D721Med (cell line): ENCODE measurements at regions not wholly inside any gene's neighbourhood (a gene's known extent, or its start where the extent isn't known, plus 50 kb on each side); places are given as distances from the start of the nearest gene placed in this dataset.
"Not testable (repeated sequence)": the region's sequence is repeated elsewhere in the genome, so short reads cannot be mapped to it uniquely, and the experiment has no call there.

Source experiments
- DNase-seq: peaks from one replicate; pipeline ENCODE4 v3.0.0; 2011; ENCODE audit warnings: low spot score; ENCODE audit not compliant: insufficient read length
- FAIRE-seq: peaks from 2 replicates; lab custom pipeline; 2011; peaks lifted over from hg19 to GRCh38; lab: Jason Lieb, UNC
- CTCF ChIP-seq: IDR thresholded peaks from 2 replicates; pipeline ENCODE4 v1.5.1; 2012; ENCODE audit warnings: mild to moderate bottlenecking, control low read depth; ENCODE audit not compliant: insufficient read depth; ENCODE audit errors: missing control alignments

GRCh38 chr2:239801404-239802184 lies 223.5 kb downstream of the NDUFA10 start:
- no peak for FAIRE-seq
- no peak for DNase-seq
- no peak for TF ChIP-seq CTCF

- FAIRE-seq (no peak), DNase-seq (no peak)
- TF ChIP-seq CTCF = no peak
These were observed 224.3 kb downstream of the NDUFA10 start for GRCh38 chr2:239800785-239801386.

- no peak for FAIRE-seq
- no peak for DNase-seq
- TF ChIP-seq CTCF = no peak
These were observed 227.8 kb downstream of the NDUFA10 start for GRCh38 chr2:239797316-239797715.

GRCh38 chr2:239795761-239796160 lies 229.4 kb downstream of the NDUFA10 start:
- DNase-seq, FAIRE-seq: not testable (repeated sequence)

GRCh38 chr2:239793836-239794235 lies 231.3 kb downstream of the NDUFA10 start:
- no peak for FAIRE-seq
- DNase-seq = no peak
- no peak for TF ChIP-seq CTCF

- no peak for TF ChIP-seq CTCF
- DNase-seq = no peak
- FAIRE-seq = no peak
These were observed 232.1 kb downstream of the NDUFA10 start for GRCh38 chr2:239793086-239793485.

GRCh38 chr2:239792405-239793084 lies 232.6 kb downstream of the NDUFA10 start:
- no peak for DNase-seq
- no peak for TF ChIP-seq CTCF
- FAIRE-seq = no peak
